HCT116 (cell line): ENCODE measurements at regions not wholly inside any gene's neighbourhood (a gene's known extent, or its start where the extent isn't known, plus 50 kb on each side); places are given as distances from the start of the nearest gene placed in this dataset.

Experiments
- CTCF ChIP-seq, 3 experiments: fragments of 200-600 bp in 1 of 3; sonication (generic) in 1 of 3; IDR thresholded peaks in 2 of 3; conservative IDR thresholded peaks in 1 of 3; 2 replicates each; pipeline ENCODE4 v1.5.1; 2012 to 2017; ENCODE audit warnings: low read depth in 2 of 3, low read length in 2 of 3, antibody characterized with exemption in 1 of 3, borderline replicate concordance in 1 of 3, control low read depth in 1 of 3, mild to moderate bottlenecking in 1 of 3, mixed read lengths in 1 of 3, mixed run types in 1 of 3, moderate library complexity in 1 of 3; ENCODE audit not compliant: insufficient read depth in 1 of 3
- EZH2 ChIP-seq: fragments of 200-600 bp; sonication (generic); IDR thresholded peaks from 2 replicates; pipeline ENCODE4 v1.6.1; 2017; ENCODE audit warnings: antibody characterized with exemption, mixed run types
- MAX ChIP-seq: IDR thresholded peaks from 2 replicates; pipeline ENCODE4 v1.6.1; 2012
- POLR2A ChIP-seq: IDR thresholded peaks from 2 replicates; pipeline ENCODE4 v1.7.0; 2011; ENCODE audit warnings: borderline replicate concordance; ENCODE audit not compliant: insufficient read depth, insufficient read length; ENCODE audit errors: extremely low read depth
- POLR2AphosphoS5 ChIP-seq: IDR thresholded peaks from 2 replicates; pipeline ENCODE4 v1.6.1; 2011; ENCODE audit warnings: mild to moderate bottlenecking, low read depth, low read length, moderate library complexity
- ZNF274 ChIP-seq: fragments of 200-500 bp; sonication (Bioruptor generic); IDR thresholded peaks from 2 replicates; pipeline ENCODE4 v1.6.1; 2014; ENCODE audit warnings: mild to moderate bottlenecking, low read depth, low read length, inconsistent platforms

GRCh38 chr11:32204751-32205150 lies 113.9 kb downstream of the RCN1 start:
- no peak for TF ChIP-seq ZNF274
- no peak for TF ChIP-seq MAX
- no peak for TF ChIP-seq EZH2
- no peak for TF ChIP-seq CTCF (IDR thresholded peaks at IDR 0.05 in 2 of 3, conservative IDR thresholded peaks at IDR 0.05 in 1 of 3; ENCODE audit: borderline replicate concordance in 1 of 3, insufficient read depth in 1 of 3, low read depth in 2 of 3, low read length in 2 of 3)
- TF ChIP-seq POLR2AphosphoS5: no peak
- no peak for TF ChIP-seq POLR2A
